ENCODE measurements at regions not wholly inside any gene's neighbourhood (a gene's known extent, or its start where the extent isn't known, plus 50 kb on each side); places are given as distances from the start of the nearest gene placed in this dataset.

GRCh38 chr14:94924189-94924588 lies 154.3 kb upstream of the GSC start:
- H3K27me3 ChIP-seq: no peaks in the 10 kb centered on the region
- Mint-ChIP-seq H3K9me3 (peaks cover 4% of the 10 kb centered on the region), H3K4me1 (no peaks in the 10 kb centered on the region), H3K4me3 (no peak overlapping the region), H3K36me3 (no peaks in the 10 kb centered on the region), H3K27ac (peak overlapping the region; percentile 77), H3K27me3 (ENCODE audit: insufficient read depth, low read depth) (peaks cover 4% of the 10 kb centered on the region)
- H3K36me3 ChIP-seq: no peaks in the 10 kb centered on the region
- H3K4me3 ChIP-seq: no peak overlapping the region
- H3K79me2 ChIP-seq (ENCODE audit: low read depth): no peaks in the 10 kb centered on the region
- H3F3A ChIP-seq (ENCODE audit: low read depth): no peaks in the 10 kb centered on the region
- no peak overlapping the region for H2AFZ ChIP-seq (replicated peaks)
- no peak for DNase-seq (ENCODE audit: low spot score)
- H3K27ac ChIP-seq: no peak overlapping the region
- no peak overlapping the region for H3K4me2 ChIP-seq
- H4K20me1 ChIP-seq (ENCODE audit: low read depth): no peaks in the 10 kb centered on the region
- TF ChIP-seq CTCF (IDR thresholded peaks at IDR 0.05) (no peak), EZH2 (IDR thresholded peaks at IDR 0.05) (no peak), EZH2phosphoT487 (IDR thresholded peaks at IDR 0.05) (no peak)
- no peak overlapping the region for H3K9ac ChIP-seq
- H3K4me1 ChIP-seq: no peaks in the 10 kb centered on the region
- H3K9me3 ChIP-seq (ENCODE audit: low read depth): no peaks in the 10 kb centered on the region

GRCh38 chr14:94923786-94924185 lies 153.9 kb upstream of the GSC start:
- DNase-seq (ENCODE audit: low spot score): no peak
- no peaks in the 10 kb centered on the region for H3F3A ChIP-seq (ENCODE audit: low read depth)
- H3K4me2 ChIP-seq: no peak overlapping the region
- H3K36me3 ChIP-seq: no peaks in the 10 kb centered on the region
- H3K4me3 Mint-ChIP-seq: no peak overlapping the region
- H3K4me1 ChIP-seq: no peaks in the 10 kb centered on the region
- H3K9me3 Mint-ChIP-seq: peaks cover 4% of the 10 kb centered on the region
- H3K36me3 Mint-ChIP-seq: no peaks in the 10 kb centered on the region
- TF ChIP-seq EZH2 (IDR thresholded peaks at IDR 0.05) (no peak), EZH2phosphoT487 (IDR thresholded peaks at IDR 0.05) (no peak), CTCF (IDR thresholded peaks at IDR 0.05) (no peak)
- H3K4me3 ChIP-seq: no peak overlapping the region
- H3K27me3 ChIP-seq: no peaks in the 10 kb centered on the region
- H3K9me3 ChIP-seq (ENCODE audit: low read depth): no peaks in the 10 kb centered on the region
- H3K27ac ChIP-seq: no peak overlapping the region
- H4K20me1 ChIP-seq (ENCODE audit: low read depth): no peaks in the 10 kb centered on the region
- H3K9ac ChIP-seq: no peak overlapping the region
- H3K79me2 ChIP-seq (ENCODE audit: low read depth): no peaks in the 10 kb centered on the region
- H2AFZ ChIP-seq (replicated peaks): no peak overlapping the region
- no peak overlapping the region for H3K27ac Mint-ChIP-seq
- H3K4me1 Mint-ChIP-seq: no peaks in the 10 kb centered on the region
- H3K27me3 Mint-ChIP-seq (ENCODE audit: insufficient read depth, low read depth): peaks cover 4% of the 10 kb centered on the region

GRCh38 chr14:94922595-94923239 lies 152.8 kb upstream of the GSC start:
- Histone ChIP-seq H3F3A (ENCODE audit: low read depth) (no peaks in the 10 kb centered on the region), H3K27me3 (no peaks in the 10 kb centered on the region), H3K4me1 (no peaks in the 10 kb centered on the region), H3K36me3 (no peaks in the 10 kb centered on the region), H3K9me3 (ENCODE audit: low read depth) (no peaks in the 10 kb centered on the region), H3K27ac (no peak overlapping the region), H3K9ac (no peak overlapping the region), H3K79me2 (ENCODE audit: low read depth) (no peaks in the 10 kb centered on the region), H3K4me3 (no peak overlapping the region), H2AFZ (replicated peaks) (no peak overlapping the region), H3K4me2 (no peak overlapping the region), H4K20me1 (ENCODE audit: low read depth) (no peaks in the 10 kb centered on the region)
- Mint-ChIP-seq H3K4me1 (no peaks in the 10 kb centered on the region), H3K9me3 (peaks cover 4% of the 10 kb centered on the region), H3K4me3 (no peak overlapping the region), H3K27ac (no peak overlapping the region), H3K27me3 (ENCODE audit: insufficient read depth, low read depth) (peaks cover 6% of the 10 kb centered on the region), H3K36me3 (no peaks in the 10 kb centered on the region)
- no peak for DNase-seq (ENCODE audit: low spot score)
- TF ChIP-seq EZH2phosphoT487 (IDR thresholded peaks at IDR 0.05): no peak
- no peak for TF ChIP-seq EZH2 (IDR thresholded peaks at IDR 0.05)
- TF ChIP-seq CTCF (IDR thresholded peaks at IDR 0.05): no peak

Data from neural progenitor cell (in vitro differentiated cells).